Bronchial epithelial cell (primary cell): ENCODE measurements at regions not wholly inside any gene's neighbourhood (a gene's known extent, or its start where the extent isn't known, plus 50 kb on each side); places are given as distances from the start of the nearest gene placed in this dataset.
A peak's percentile ranks its signal among the peaks of the same experiment; 100 is the strongest.

Experiments used
- DNase-seq: peaks from one replicate; pipeline ENCODE4 v3.0.0-alpha.2; 2010; ENCODE audit warnings: low read depth
- FAIRE-seq: peaks from 2 replicates; lab custom pipeline; 2011; peaks lifted over from hg19 to GRCh38; lab: Jason Lieb, UNC
- H3K27me3 ChIP-seq: 2 replicates; pipeline ENCODE4 v1.5.1; 2011; ENCODE audit warnings: low read length; ENCODE audit not compliant: control insufficient read depth, insufficient read depth
- H3K36me3 ChIP-seq: 2 replicates; pipeline ENCODE4 v1.5.1; 2011; ENCODE audit warnings: low read length; ENCODE audit not compliant: control insufficient read depth, insufficient read depth
- H3K4me3 ChIP-seq: 2 replicates; pipeline ENCODE4 v1.5.1; 2011; ENCODE audit warnings: mild to moderate bottlenecking, low read depth, low read length, control low read depth
- TF ChIP-seq, protein P1 (sequence below): IDR thresholded peaks from 2 replicates; pipeline ENCODE4 v1.5.1; 2011; ENCODE audit warnings: mild to moderate bottlenecking, moderate library complexity, low read length, control low read depth, inconsistent platforms; ENCODE audit not compliant: insufficient read depth, severe bottlenecking

DNA sequence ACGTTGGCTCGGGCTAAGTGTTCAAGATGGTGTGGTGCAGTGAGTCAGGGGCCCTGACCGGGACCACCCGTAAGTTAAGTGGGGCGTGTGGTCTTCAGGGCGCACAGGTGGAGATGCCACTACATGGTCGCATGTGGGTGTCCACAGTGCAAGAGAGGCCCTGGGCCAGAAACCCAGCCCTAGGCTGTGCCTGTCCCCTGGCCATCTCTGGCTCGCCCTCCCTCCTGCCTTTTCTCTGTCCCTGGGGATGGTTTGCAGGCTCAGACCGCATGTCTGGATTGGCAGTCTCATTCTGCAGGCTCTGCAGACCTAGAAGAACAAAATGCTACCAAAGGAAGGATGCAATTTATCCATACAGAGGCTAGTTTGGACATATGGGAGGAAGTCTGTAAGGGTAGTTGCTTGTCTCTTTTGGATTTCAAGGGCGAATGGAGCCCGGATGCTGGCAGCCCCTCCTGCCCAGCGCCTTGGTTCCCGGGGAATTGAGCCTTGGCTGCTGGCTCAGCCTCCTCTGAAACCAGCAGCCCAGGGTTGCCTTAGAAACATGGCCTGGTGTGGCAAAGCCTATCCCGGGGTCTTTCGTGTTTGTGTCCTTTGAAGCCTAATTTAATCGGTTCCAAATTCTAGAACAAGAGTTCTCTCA lies 417.5 kb upstream of the HS6ST1 start:
- TF ChIP-seq, protein P1, sequence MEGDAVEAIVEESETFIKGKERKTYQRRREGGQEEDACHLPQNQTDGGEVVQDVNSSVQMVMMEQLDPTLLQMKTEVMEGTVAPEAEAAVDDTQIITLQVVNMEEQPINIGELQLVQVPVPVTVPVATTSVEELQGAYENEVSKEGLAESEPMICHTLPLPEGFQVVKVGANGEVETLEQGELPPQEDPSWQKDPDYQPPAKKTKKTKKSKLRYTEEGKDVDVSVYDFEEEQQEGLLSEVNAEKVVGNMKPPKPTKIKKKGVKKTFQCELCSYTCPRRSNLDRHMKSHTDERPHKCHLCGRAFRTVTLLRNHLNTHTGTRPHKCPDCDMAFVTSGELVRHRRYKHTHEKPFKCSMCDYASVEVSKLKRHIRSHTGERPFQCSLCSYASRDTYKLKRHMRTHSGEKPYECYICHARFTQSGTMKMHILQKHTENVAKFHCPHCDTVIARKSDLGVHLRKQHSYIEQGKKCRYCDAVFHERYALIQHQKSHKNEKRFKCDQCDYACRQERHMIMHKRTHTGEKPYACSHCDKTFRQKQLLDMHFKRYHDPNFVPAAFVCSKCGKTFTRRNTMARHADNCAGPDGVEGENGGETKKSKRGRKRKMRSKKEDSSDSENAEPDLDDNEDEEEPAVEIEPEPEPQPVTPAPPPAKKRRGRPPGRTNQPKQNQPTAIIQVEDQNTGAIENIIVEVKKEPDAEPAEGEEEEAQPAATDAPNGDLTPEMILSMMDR = no peak
- Histone ChIP-seq H3K36me3 (no peaks in the 10 kb centered on the region), H3K4me3 (no peak overlapping the region), H3K27me3 (no peaks in the 10 kb centered on the region)
- FAIRE-seq (no peak), DNase-seq (no peak)

DNA sequence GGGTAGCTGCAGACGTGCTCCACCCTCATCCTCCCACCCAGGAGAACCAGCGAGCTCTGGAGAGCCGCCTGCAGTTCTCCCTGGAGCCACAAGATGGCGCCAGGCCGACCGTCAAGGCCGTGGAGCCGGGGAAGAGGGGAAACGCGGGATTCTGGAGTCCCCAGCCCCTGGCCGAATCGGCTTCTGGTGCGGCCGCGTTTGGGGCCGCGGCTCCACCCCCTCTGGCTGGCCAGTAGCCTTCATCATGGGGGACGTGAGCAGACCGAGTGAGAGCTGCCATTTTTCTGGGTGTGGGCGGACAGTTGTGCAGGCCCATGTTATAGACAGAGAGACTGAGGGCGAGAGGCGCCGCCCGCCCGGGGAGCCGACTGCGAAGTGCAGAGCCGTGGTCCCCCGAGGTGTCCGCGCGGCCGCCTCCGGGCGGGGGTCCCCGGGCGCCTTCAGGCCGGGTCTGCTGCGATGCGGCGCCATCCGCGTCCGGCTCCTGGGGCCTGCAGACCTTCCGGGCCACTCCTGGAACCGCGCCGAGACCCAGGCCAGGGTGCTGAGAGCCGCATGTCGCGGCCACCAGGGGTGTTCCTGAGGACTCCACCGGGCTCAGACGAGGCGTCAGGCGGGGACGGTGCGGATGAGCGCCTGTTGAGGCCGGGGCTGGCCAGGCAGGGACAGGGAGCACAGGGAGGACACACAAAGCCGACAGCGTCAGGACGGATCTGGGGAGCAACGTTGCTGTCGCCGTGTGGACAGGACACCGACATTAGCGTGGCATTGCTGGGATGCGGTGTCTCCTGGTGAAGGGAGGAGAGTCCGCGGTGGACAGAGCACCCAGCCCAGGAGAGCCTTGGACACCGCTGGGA lies 418.2 kb upstream of the HS6ST1 start:
- TF ChIP-seq, protein P1 = peak; percentile 99
- no peaks in the 10 kb centered on the region for H3K27me3 ChIP-seq
- DNase-seq = peak; percentile 40
- FAIRE-seq = no peak
- H3K36me3 ChIP-seq = no peaks in the 10 kb centered on the region
- peak overlapping the region; percentile 30 for H3K4me3 ChIP-seq

DNA sequence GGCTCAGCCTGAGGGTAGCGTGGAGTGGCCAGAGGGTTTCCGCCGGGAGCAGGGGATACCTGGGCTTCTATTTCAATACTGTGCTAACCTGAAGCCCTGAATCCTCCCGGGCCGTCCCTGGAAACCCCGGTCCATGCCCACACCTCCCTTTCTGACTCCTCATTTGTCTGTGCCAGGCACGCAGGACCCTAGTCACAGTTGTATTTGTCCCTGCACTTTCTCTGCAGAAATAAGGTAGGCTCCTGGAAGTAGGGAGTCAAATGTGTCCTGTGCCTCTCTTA lies 418.8 kb upstream of the HS6ST1 start:
- no peaks in the 10 kb centered on the region for H3K36me3 ChIP-seq
- FAIRE-seq = no peak
- no peak for DNase-seq
- TF ChIP-seq, protein P1 = no peak
- no peaks in the 10 kb centered on the region for H3K27me3 ChIP-seq
- H3K4me3 ChIP-seq = no peak overlapping the region

DNA sequence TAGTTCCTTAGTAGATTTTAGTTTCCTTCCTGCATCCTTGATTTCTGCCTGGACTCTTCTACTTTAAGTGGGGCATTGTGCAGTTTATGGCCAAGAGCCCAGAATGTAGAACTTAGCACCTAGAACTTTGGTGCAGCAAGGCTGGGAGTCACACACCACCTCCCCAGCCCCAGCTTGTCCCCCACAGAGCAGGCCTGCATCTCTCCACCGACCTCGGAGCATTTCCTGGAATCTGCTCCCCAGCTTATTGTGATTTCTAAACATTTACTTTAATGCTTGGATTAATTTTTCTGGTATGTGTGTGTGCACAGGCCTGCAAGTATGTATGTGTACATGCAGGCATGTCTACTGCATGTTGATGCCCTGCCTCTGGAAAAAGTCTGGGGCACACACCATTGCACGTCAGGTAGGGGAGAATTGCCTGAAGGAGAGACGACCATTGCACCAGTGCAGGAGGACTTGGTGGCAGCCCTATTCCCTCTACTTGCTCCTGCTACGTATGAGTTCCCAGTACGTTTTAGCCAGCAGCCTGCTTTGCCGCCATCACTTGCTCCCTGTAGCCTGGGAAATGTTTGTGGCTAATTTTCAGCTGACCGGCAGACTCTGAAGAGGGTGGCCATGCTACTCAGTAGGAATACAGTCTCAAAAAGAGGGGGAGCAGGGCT lies 419.9 kb upstream of the HS6ST1 start:
- no peak for FAIRE-seq

DNA sequence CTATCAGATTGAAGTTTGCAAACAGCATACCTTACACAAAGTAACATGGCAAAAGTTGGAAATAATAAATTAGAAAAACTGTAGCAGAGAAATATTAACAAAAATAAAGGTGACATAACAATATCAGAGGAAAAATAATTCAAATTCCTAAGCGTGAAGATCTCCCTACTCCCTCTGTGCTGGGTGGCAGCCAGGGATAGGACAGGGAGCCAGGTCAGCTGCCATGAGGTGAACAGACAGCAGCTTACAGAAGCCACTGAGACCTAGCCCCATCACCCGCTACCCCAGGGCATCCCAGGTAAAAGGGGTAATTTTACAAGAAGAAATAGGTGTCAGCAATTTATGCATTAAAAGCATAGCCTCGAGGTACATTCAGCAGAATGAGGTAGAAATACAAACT lies 423.8 kb upstream of the HS6ST1 start:
- FAIRE-seq (no peak), DNase-seq (no peak)
- TF ChIP-seq, protein P1 = no peak
- Histone ChIP-seq H3K27me3 (no peaks in the 10 kb centered on the region), H3K36me3 (no peaks in the 10 kb centered on the region), H3K4me3 (no peak overlapping the region)

More for the DNA sequence above, 419.9 kb upstream of the HS6ST1 start:
- TF ChIP-seq, protein P1 = no peak
- Histone ChIP-seq H3K27me3 (no peaks in the 10 kb centered on the region), H3K4me3 (no peak overlapping the region), H3K36me3 (no peaks in the 10 kb centered on the region)
- DNase-seq = no peak
